HG03025 (cell line): ENCODE measurements at regions not wholly inside any gene's neighbourhood (a gene's known extent, or its start where the extent isn't known, plus 50 kb on each side); places are given as distances from the start of the nearest gene placed in this dataset.
"Not testable (repeated sequence)": the region's sequence is repeated elsewhere in the genome, so short reads cannot be mapped to it uniquely, and the experiment has no call there.

ENCODE experiments used
- ATAC-seq: cut with Tn5 transposase; IDR thresholded peaks from one replicate; pipeline ENCODE4 v1.9.1; 2021; ENCODE audit warnings: mild to moderate bottlenecking, moderate library complexity; ENCODE audit not compliant: unreplicated experiment, low FRiP score

- no peak for ATAC-seq
Observed at GRCh38 chr3:144496141-144496835, 524.7 kb downstream of the DIPK2A start.

GRCh38 chr3:144497452-144497851 lies 525.8 kb downstream of the DIPK2A start:
- ATAC-seq = no peak

DNA sequence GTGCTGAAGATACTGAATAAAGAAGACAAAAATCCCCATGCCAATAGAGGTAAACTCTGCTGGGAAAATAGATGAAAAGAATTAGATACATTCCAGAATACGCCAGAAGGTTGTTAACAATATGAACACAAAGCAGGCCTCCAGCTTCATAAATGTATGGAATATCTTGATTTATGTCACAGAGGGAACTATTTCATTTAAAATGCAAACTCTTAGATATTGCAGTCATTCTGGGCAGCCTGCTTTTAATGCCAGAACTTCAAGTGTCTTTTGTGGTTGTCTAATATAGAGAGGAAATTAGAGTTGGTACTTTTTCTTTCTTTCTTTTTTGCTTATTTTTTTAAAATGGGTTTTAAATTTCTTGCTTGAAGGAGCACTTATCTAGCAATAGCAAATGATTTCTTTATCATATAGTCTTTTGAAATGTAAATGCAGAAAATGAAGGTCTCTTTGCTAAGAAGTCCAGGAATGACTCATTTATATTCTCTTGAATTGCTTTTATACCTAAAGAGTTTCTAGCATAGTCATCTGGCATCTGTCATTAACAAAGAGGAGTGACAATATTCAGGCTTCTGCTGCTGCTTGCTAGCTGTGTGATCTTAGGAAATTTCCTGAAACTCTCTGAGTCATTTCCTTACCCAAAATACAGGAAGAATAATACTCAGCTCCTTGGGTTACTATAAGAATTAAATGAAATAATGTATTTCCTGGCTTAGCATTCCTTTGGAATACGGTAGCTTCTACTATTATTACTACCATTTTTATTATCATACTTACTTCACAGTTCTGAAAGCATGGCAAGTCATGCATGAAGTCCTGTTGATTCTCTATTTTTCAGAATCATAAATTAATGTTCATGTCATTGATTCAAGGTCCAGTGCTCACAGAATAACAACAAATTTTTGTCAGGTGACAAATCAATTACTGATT lies 527.6 kb downstream of the DIPK2A start:
- no peak for ATAC-seq

- no peak for ATAC-seq
Observed at GRCh38 chr3:144501467-144501866, 529.8 kb downstream of the DIPK2A start.

GRCh38 chr3:144502402-144502801 lies 530.8 kb downstream of the DIPK2A start:
- no peak for ATAC-seq

- not testable (repeated sequence) for ATAC-seq
Observed at GRCh38 chr3:144506375-144506774, 534.8 kb downstream of the DIPK2A start.

- ATAC-seq = no peak
Observed at GRCh38 chr3:144511346-144511745, 539.7 kb downstream of the DIPK2A start.

GRCh38 chr3:144516026-144516425 lies 544.4 kb downstream of the DIPK2A start:
- no peak for ATAC-seq

DNA sequence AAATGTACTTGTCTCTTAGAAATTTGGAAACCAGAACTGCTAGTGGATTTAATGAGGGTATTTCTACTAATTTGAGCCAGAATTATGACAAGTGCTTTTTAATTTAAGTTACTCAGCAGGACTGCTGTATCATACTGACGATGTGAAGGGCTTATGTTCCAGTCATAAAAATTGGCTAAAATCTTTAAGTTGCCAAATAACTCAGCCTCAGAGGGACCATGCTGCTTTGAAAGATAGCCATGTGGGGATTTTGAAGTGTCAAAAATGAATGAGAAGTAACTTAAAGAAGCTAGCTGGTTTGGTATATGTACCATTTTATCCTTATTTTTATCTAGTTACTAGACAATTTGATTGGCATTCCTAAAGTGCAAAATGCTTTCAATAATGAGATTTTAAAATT lies 545.0 kb downstream of the DIPK2A start:
- ATAC-seq = no peak

DNA sequence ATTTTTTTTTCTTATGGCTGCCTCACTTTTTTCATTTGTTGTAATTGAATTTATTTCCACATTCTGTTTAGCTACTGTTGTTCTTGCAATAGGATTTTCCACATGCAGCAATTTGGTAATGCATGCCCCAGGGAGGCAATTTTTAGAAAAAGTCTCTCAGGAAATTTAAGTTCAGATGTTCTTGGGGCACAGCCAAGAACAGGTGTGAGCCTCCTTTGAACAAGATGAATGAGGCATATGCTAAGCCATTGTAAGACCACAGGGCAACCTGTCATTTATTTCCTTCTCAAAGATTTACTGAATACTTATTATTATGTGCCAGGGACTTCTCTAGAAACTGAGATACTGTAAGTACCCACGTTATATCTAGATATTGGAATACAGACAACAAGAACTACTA lies 549.5 kb downstream of the DIPK2A start:
- no peak for ATAC-seq

DNA sequence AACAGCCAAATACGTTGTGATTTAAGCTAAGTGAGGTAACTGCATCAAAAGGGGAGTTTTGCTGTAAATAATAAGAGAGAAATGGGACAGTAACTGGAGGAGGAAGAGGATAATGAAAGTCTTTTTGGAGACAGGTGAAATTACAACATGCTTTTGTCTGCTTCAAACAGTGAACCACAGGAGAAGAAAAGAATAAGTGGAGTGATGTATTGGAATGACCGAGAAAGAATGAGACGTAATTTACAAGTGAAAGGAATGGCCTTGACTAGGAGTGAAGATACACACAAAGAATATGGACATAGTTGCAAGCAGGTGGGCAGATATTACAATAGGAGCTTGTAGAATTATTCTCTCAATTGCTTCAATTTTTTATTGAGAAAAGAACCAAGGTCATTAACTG lies 550.8 kb downstream of the DIPK2A start:
- no peak for ATAC-seq

DNA sequence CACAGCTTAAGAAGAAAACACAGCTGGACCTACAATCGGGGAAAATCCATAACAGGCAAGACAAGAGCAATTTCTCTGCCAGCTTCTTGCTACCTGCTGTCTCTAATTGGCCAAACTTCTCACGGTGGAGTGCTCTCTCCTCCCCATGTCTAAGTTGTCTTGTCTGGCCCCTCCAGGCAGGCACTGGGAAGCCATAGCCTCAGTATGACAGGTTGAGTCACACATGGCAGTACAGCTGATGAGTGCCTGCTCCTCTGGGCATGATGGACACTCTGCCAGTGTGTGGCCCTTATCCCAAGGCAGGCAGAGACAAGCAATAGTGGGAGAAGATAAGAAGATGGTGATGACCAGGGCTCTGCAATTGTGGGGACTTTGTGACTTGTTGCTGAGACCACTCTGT lies 551.8 kb downstream of the DIPK2A start:
- ATAC-seq = no peak

GRCh38 chr3:144524531-144524930 lies 552.9 kb downstream of the DIPK2A start:
- ATAC-seq = no peak

DNA sequence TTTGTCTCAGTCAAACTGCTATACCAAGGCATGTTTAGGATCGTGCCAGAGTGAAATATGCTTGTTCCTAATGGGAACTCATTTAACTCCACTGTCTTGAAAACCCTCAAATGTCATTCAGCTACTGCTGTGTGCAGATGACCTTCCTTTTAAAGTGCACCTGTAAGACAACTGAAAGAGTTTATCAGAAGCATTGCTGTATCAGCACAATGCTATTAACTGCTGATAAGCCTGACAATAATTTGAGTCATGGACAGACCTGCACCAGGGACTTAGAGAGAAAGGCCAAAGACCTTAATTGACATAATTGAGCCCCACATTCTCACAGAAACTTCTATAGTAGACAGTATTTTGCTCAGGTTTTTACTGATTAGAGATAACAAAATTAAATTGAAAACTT lies 557.9 kb downstream of the DIPK2A start:
- ATAC-seq = no peak

DNA sequence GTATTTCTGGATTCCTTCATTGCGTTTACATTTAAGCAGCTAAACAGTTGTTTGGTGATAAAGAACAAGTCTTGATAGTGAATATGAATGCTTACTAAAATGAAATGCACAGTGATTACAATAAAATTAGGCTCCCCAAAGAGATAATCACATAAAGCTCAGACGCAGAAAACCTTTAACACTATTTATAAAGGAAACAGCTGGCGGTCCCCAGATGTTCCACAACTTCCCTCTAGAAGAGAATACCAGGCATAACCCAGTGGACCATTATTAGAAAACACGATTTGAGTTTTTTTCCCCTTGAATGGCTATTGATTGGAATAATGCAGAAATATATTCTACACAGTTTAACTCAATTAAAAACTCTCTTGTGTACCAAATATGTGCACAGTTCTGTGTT lies 573.2 kb downstream of the DIPK2A start:
- ATAC-seq = no peak

DNA sequence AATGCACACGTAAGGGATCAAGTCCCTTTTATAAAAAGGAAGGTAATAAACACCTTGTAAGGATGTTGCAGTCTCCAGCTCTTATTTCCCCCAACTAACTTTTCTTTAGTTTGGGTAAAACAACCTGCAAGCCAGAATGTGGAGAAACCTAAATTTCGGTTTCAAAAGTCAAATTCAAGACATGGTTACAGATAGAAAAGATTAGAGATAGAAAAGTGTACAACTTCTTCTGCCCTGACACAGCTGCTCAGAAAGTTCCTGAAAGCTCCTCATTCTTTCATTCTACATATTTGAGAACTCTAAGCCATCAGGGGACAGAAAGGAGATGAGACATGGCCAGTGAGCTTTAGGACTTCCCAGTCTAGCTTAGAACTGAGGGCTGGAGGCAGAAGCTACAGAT lies 574.9 kb downstream of the DIPK2A start:
- ATAC-seq = no peak

GRCh38 chr3:144548346-144548745 lies 576.7 kb downstream of the DIPK2A start:
- no peak for ATAC-seq

GRCh38 chr3:144549166-144549565 lies 577.5 kb downstream of the DIPK2A start:
- ATAC-seq = no peak

DNA sequence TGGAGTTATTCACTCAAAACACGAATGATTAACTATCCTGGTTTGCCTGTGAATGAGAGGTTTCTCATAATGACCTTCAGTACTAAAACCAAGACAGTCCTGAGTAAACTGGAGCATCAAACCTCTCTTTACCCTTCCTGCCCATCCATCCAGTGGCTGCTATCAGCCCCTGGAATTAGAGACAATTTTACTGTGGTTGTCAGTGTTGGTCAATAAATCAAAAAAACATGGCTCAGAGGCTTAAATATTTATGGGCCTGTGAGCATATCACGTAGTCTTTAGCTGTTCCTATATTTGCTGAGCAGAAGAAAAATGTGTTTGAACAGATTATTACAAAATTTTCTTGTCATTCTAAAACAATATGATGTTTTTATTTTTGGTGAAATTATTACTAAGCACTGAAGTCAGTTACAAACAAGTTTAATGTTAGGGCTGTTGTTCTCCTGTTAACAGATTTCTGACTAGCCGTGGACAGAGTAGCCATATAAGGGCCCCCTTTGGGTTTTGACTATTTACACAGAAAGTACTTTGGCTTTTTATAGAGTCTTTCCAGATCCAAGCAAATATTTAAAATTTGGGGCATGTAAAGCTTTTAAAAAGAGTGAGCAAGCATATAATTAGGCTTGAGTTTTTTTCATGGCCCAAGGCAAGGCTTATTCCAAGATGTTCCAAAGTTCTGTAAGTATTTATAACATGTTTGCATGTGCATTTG lies 580.9 kb downstream of the DIPK2A start:
- no peak for ATAC-seq

DNA sequence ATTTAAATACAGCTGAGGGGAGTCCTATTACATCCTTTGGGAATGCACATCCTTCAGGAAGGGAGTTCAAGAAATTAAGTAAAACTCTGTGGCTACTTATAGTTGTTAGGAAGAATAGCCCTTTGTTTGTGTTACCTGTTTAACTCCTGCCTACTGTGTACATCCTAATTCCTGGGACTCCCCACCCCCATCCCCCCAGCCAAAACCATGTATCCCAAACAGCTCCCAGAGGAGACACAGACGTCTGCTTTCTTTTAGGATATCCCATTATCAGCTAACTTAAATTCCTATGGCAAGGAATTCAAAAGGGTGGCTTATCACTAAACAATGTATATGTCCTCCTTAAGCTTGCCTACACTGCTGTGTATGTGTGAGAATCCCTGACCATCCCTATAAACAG lies 581.7 kb downstream of the DIPK2A start:
- no peak for ATAC-seq

DNA sequence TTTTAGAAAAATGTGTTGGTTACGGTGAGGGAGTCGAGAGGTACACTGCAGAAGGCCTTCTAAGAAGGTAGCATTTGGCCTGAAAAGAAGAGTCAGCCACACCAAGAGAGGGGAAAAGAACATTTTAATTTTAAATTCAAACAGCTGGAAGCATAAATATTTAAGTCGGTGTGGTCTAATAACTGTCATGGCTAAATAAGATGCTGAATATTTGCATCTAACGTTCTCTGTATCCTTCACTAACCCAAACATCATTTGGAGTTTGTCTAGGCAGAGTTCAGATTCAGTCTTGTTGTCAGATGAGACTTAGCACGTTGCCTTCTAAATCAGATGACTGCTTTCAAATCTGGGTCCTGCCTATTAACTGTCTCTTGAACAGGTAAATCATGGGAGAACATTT lies 583.3 kb downstream of the DIPK2A start:
- no peak for ATAC-seq
